OCI-LY1 (cell line): ENCODE measurements at regions not wholly inside any gene's neighbourhood (a gene's known extent, or its start where the extent isn't known, plus 50 kb on each side); places are given as distances from the start of the nearest gene placed in this dataset.

ENCODE experiments used
- CTCF ChIP-seq: fragments of 200-600 bp; sonication (generic), shearing (Covaris generic); IDR thresholded peaks from 2 replicates; pipeline ENCODE4 v1.5.1; 2017; ENCODE audit warnings: mild to moderate bottlenecking, antibody characterized with exemption, low read length, moderate library complexity, mixed read lengths
- EZH2 ChIP-seq: fragments of 200-600 bp; sonication (generic), shearing (Covaris generic); IDR thresholded peaks from 2 replicates; pipeline ENCODE4 v1.8.0; 2017; ENCODE audit warnings: borderline replicate concordance, mixed run types, mild to moderate bottlenecking, antibody characterized with exemption, low read length, moderate library complexity, mixed read lengths

DNA sequence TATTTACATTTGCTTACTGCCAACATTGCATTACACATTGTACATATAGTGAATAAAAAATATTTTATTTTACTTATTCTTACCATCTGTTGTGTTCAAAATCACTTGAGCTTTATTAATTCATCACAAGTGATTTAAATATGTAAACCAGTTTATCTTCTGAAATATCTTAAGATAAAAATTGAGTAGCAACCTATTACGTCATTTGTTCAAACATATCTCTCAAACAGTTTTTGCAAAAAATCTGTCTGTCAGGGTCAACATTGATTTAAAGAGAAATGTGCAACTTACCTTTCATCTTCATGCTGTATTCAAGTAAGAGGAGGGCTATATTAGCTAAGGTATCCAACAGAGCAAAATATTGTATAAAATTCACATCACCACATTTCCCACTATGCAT is 610.1 kb downstream of the PCDH19 start:
- no peak for TF ChIP-seq CTCF
- no peak for TF ChIP-seq EZH2
